Stomach (tissue), 4 donors: ENCODE measurements at regions not wholly inside any gene's neighbourhood (a gene's known extent, or its start where the extent isn't known, plus 50 kb on each side); places are given as distances from the start of the nearest gene placed in this dataset.

Experiments
- POLR2AphosphoS5 ChIP-seq, 3 donors: sonication (generic); formaldehyde crosslinking; IDR thresholded peaks; one replicate each; pipeline ENCODE4 v1.6.1; 2016; ENCODE audit warnings: antibody characterized with exemption in 3 of 3
- TF ChIP-seq, protein P1 (sequence below), 7 experiments: fragments of 450-650 bp in 4 of 7; fragments of 200-600 bp in 3 of 7; sonication (generic) in 3 of 7; IDR thresholded peaks; one replicate each; pipeline ENCODE4 v1.5.1; 2016 to 2019; ENCODE audit warnings: antibody characterized with exemption in 7 of 7, control low read depth in 2 of 7, mild to moderate bottlenecking in 1 of 7

- TF ChIP-seq POLR2AphosphoS5 (IDR thresholded peaks at IDR 0.05), result no peak
- TF ChIP-seq, protein P1, sequence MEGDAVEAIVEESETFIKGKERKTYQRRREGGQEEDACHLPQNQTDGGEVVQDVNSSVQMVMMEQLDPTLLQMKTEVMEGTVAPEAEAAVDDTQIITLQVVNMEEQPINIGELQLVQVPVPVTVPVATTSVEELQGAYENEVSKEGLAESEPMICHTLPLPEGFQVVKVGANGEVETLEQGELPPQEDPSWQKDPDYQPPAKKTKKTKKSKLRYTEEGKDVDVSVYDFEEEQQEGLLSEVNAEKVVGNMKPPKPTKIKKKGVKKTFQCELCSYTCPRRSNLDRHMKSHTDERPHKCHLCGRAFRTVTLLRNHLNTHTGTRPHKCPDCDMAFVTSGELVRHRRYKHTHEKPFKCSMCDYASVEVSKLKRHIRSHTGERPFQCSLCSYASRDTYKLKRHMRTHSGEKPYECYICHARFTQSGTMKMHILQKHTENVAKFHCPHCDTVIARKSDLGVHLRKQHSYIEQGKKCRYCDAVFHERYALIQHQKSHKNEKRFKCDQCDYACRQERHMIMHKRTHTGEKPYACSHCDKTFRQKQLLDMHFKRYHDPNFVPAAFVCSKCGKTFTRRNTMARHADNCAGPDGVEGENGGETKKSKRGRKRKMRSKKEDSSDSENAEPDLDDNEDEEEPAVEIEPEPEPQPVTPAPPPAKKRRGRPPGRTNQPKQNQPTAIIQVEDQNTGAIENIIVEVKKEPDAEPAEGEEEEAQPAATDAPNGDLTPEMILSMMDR (IDR thresholded peaks at IDR 0.05), result no peak
Observed at GRCh38 chr11:114964676-114965214, 286.4 kb downstream of the NXPE2 start.
